CD4-positive, alpha-beta T cell treated with Interleukin-15 for 1 hour (primary cell): ENCODE measurements at regions not wholly inside any gene's neighbourhood (a gene's known extent, or its start where the extent isn't known, plus 50 kb on each side); places are given as distances from the start of the nearest gene placed in this dataset.
"Not testable (repeated sequence)": the region's sequence is repeated elsewhere in the genome, so short reads cannot be mapped to it uniquely, and the experiment has no call there.

Source experiments
- DNase-seq: peaks from one replicate; pipeline ENCODE4 v3.0.0-alpha.2; 2020

GRCh38 chr13:89401264-89401675, 1730.1 kb downstream of the SLITRK5 start:
- no peak for DNase-seq

GRCh38 chr13:89402211-89402610, 1731.0 kb downstream of the SLITRK5 start:
- DNase-seq = no peak

GRCh38 chr13:89406096-89406495, 1734.9 kb downstream of the SLITRK5 start:
- not testable (repeated sequence) for DNase-seq

- no peak for DNase-seq
Measured at GRCh38 chr13:89407357-89407756, 1736.2 kb downstream of the SLITRK5 start.

GRCh38 chr13:89432997-89433396, 1761.8 kb downstream of the SLITRK5 start:
- no peak for DNase-seq

- DNase-seq = not testable (repeated sequence)
Measured at GRCh38 chr13:89434624-89435023, 1763.5 kb downstream of the SLITRK5 start.

- no peak for DNase-seq
Measured at GRCh38 chr13:89454681-89455080, 1783.5 kb downstream of the SLITRK5 start.

GRCh38 chr13:89455225-89455624, 1784.1 kb downstream of the SLITRK5 start:
- DNase-seq = no peak

- DNase-seq = no peak
Measured at GRCh38 chr13:89455741-89456140, 1784.6 kb downstream of the SLITRK5 start.

GRCh38 chr13:89457977-89458376, 1786.8 kb downstream of the SLITRK5 start:
- no peak for DNase-seq

GRCh38 chr13:89458456-89458855, 1787.3 kb downstream of the SLITRK5 start:
- no peak for DNase-seq

- DNase-seq = not testable (repeated sequence)
Measured at GRCh38 chr13:89460895-89461294, 1789.7 kb downstream of the SLITRK5 start.

GRCh38 chr13:89465366-89465765, 1794.2 kb downstream of the SLITRK5 start:
- no peak for DNase-seq

GRCh38 chr13:89468081-89468480, 1796.9 kb downstream of the SLITRK5 start:
- no peak for DNase-seq

- no peak for DNase-seq
Measured at GRCh38 chr13:89470901-89471300, 1799.7 kb downstream of the SLITRK5 start.

GRCh38 chr13:89474432-89474831, 1803.3 kb downstream of the SLITRK5 start:
- no peak for DNase-seq

GRCh38 chr13:89486065-89486464, 1814.9 kb downstream of the SLITRK5 start:
- DNase-seq = no peak

- no peak for DNase-seq
Measured at GRCh38 chr13:89486709-89487108, 1815.5 kb downstream of the SLITRK5 start.

- no peak for DNase-seq
Measured at GRCh38 chr13:89490661-89491060, 1819.5 kb downstream of the SLITRK5 start.

- no peak for DNase-seq
Measured at GRCh38 chr13:89496478-89496877, 1825.3 kb downstream of the SLITRK5 start.

GRCh38 chr13:89497658-89498057, 1826.5 kb downstream of the SLITRK5 start:
- DNase-seq = no peak

- no peak for DNase-seq
Measured at GRCh38 chr13:89502286-89502685, 1831.1 kb downstream of the SLITRK5 start.

- DNase-seq = no peak
Measured at GRCh38 chr13:89514534-89515312, 1832.8 kb upstream of the MIR17HG start.

- DNase-seq = no peak
Measured at GRCh38 chr13:89515948-89516347, 1831.5 kb upstream of the MIR17HG start.
